NCI-H460 (cell line): ENCODE measurements at regions not wholly inside any gene's neighbourhood (a gene's known extent, or its start where the extent isn't known, plus 50 kb on each side); places are given as distances from the start of the nearest gene placed in this dataset.
"Not testable (repeated sequence)": the region's sequence is repeated elsewhere in the genome, so short reads cannot be mapped to it uniquely, and the experiment has no call there.

ENCODE experiments used
- DNase-seq: peaks from one replicate; pipeline ENCODE4 v3.0.0-alpha.2; 2016; ENCODE audit warnings: low read depth; ENCODE audit errors: extremely low read depth

DNA sequence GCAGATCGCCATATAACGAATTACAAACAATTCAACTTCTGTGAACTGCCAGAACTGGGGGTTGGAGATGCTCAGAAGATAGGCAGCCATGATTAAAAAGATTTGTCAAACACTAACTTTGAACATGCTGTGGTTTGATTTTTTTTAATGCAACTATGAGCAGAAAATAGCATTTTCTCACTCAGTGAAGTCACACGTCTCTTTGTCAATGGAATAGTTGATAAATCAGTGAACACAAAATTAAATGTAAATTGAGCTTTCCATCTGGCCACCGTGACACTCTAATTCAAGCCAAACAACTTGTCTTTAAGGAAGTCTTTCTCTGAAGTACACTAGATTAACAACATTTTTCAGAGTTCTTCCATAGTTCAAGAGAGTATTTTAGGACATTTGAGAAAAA is 228.6 kb upstream of the LINC00305 start:
- DNase-seq, result no peak

DNA sequence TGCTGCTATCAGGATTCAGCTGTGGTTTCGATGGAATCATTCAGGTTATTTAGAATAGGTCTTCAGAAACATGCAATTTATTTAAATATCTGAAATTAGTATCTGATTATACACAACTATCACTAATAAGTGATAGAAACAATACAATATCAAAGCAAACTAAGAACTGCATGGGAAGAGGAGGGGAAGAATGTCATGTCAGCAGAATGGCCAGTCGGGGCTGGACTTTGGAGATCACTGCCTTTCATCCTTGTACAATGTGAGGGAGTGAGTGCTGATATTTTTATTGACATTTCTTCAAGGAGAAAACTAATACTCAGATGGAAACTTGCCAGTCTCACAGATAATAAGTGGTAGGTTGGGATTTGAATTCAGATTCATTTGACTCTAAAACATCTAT is 224.0 kb upstream of the LINC00305 start:
- no peak for DNase-seq

DNA sequence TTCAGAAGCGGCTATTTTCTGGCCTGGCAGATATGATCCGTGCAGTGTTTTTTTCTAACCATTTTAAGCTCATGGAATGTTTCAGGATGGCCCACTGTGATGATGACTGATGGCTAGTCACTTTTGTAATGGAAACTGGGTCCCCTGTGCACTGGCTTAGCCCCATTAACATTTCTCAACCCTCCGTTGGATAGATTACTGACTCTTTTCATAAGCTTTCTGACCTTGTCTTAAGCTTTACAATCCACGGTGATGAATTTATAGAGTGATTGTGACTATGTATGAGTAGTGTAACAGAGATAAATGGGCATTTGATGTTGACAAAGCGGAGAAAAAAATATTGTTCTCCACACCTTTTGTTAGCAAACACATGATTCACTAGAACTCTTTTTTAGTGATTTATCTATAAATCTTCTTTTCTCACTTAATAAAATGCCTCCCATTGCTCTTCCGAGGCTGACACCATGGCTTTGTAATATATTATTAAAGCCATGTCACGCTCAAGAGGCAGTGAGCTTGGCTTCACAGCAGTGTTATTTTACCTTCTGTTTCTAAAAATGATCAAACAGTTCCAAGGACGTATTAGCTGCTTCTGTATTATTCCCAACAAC is 221.0 kb upstream of the LINC00305 start:
- DNase-seq, result not testable (repeated sequence)

DNA sequence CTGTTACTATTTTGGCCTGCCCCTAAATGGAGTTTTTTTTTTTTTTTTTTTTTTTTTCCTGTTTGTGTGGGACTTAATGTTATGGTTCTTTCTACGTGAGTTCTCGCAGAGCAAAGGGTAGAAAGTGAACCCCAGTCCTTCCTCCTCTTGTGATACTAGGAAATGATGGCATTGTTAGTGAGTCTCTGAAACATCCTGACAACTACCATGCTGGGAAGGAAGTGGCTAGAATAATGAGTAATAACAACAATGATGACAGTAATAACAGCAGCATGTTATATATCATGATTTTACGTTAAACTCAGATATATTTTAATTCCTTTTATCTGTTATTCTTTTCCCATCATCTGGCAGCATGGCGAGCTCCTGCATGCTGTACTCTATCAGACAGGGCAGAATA is 216.2 kb upstream of the LINC00305 start:
- DNase-seq, result no peak

DNA sequence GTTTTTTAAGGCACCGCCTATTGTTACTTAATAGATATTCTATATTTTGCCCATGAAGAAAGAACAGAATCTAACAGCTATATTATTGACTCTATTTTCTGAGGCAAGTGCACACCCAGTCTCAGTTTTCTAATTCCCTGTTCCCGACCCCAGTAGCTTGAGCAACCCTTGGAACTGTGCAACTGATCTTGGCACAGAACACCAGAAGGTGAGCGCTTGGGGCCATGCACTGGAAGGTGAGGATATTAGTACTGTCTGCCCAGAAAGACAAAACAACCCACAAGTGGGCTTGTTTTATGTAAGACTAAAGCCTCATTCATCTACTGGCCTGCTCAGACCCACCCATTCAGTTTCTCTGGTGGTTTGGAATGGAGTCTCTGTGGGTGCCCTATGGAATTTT is 188.8 kb upstream of the LINC00305 start:
- DNase-seq, result no peak

DNA sequence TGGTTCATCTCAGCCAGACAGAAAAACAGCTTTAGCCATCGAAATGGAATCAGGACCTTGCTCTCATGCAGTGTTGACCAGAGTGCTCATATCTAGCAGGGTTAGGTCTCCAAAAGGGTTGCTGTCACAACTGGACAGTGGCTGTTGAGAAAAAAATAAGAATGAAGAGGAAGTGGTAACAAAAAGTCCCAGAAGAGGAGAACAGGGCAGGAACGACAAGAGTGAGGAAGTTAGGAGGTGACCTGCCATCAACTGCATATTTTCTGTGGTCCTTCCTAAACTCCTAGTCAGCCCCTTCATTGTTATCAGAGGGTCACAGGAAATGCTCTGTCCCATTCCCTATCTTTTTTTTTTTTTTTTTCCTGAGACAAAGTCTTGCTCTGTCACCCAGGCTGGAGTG is 188.1 kb upstream of the LINC00305 start:
- no peak for DNase-seq

DNA sequence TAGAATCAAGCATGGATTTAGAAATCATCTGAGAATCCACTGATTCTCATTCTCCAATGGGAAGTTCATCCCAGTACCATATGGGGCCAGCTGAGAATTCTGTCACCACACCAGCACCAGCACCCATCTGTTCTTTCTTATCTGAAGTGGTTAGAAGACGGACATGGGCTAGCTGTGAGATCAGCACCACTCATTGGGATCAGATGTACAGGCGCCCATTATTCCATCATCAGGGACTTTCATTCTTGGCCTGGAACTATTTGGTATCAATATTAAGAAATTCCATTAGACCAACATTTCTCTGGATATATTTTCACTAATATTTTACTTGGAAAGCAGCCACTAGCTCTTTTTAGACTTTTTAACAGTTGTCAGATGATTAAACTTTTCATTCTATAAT is 185.9 kb upstream of the LINC00305 start:
- no peak for DNase-seq

DNA sequence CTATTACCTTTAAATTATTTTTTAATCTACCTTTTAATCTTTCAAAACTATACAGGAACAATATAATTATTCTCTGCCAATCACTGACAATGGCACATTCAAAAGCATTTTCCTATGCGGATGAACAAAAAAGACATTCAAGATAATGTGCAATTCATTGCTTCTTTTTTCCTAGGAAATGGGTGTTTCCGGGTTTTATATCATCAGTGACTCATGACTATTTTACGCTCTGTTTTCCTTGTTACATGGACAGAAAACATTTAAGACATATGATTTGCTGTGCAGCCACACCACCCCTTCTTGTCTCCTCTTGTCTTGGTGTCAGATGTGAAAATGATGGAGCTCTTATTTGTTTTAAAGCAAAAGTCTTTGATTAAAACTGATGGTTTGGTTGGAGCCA is 184.7 kb upstream of the LINC00305 start:
- no peak for DNase-seq

DNA sequence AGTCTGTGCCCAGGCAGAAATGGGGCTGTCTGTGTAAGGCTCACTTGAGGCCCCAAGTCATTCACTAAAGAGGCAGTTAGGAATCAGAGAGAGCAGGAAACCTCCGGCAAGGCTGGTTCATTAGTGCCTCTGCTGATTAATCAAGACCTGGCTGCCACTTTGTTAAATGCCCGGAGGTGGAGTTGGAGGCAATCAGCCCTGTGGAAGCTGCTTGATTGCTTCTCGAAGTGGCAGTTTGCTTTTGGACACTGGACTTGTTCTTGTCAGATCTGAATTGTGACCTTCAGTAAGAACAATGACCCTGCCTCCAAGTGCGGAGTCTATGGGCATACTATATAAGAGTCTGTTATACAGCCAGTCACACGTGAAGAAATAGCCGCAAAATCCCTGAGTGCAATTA is 183.9 kb upstream of the LINC00305 start:
- no peak for DNase-seq

DNA sequence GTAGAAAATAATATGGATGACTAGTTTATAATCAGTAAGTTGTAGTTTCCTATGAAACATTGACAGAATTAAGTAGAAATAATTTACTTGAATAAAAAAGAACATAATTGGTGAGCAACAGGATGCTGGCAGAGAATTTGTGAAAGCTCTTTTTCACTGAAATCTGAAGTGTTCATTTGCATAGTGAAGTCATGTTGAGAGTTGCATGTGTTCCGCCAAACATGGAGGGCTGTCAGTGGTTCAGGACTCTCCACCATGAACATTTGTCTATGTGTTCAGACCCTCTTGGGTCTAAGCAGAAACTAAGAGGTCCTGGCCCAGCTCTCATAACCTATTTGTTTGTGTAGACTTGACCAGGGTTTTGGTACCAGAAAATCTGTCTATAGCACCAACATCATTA is 182.5 kb upstream of the LINC00305 start:
- no peak for DNase-seq

DNA sequence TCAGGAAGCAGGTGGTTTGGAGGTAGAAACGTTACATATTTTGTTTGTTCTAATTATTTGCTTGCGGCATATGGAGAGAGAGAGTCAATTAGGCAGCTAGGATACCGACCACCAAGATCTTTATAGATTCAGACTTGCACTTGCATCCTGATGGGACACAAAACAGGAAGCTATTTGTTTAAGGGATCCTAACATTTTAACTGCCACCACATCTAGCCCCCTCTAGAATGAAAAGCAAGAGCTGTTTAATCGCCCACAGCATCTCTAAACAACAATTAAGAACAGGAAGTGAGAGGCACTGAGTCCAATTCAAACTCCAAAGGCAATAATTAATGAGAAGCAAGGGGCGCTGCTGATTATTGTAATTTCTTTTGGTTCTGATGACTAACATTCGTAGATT is 182.0 kb upstream of the LINC00305 start:
- DNase-seq, result no peak

DNA sequence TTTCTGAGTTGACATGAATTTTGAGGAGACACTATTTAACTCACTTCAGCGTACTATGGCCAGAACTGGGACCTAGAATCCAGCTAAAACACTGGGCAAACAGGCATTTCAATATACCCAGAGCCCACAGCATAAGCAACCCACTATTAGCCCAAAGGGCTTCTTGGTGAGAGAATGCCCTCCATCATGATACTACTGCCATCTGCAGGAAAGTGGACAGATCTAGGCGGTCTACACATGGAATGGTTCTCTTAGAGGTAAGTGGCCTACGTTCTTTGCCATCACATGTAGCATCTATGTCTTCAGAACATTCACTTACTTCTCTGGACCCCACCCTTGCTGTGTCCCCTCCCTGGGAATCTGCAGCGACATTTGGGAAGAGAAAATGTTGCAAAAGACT is 181.3 kb upstream of the LINC00305 start:
- no peak for DNase-seq

DNA sequence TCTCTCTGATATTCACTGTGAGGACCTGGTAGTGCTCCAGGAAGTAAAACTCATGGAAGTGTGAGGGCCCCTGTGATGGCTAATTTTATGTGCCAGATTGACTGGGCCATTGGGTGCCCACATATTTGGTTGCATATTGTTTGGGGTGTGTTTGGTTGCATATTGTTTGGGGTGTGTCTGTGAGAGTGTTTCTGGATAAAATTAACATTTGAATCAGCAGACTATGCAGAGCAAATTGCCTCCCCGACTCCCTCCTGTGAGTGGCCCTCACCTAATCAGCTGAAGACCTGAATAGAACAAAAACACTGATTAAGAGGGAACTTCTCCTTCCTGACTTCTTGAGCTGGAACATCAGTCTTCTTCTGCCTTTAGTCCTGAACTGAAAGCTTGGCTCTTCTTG is 173.3 kb upstream of the LINC00305 start:
- no peak for DNase-seq

DNA sequence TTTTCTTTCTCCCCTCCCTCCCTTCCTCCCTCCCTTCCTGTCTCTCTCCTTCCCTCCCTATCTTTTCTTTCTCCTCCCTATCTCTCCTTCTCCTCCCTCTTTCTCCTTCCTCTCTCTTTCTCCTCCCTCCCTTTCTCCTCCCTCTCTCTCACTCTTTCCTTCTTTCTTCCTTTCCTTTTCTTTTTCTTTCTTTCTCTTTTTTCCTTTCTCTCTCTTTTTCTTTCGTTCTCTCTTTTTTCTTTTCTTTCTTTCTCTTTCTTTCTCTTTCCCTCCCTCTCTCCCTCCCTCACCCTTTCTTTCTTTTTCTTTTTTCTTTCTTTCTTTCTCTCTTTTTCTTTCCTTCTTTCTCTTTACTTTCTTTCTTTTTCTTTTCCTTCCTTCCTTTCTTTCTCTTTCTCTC is 169.7 kb upstream of the LINC00305 start:
- DNase-seq, result no peak

DNA sequence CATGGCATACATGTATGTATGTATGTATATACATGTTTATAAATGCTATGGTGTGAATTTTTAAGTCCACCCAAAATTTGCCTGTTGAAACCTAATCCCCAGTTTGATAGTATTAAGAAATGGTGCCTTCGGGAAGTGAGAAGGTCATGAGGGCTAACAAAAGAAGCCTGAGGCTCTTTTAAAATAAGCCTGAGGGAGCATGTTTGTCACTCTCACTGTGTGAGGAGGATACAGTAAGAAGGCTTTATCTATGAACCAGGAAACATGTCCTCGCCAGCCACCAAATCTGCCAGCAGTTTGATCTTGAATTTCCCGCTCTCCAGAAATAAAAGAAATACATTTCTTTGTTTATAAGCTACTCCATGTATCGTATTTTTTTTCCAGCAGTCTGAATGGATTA is 163.0 kb upstream of the LINC00305 start:
- no peak for DNase-seq

DNA sequence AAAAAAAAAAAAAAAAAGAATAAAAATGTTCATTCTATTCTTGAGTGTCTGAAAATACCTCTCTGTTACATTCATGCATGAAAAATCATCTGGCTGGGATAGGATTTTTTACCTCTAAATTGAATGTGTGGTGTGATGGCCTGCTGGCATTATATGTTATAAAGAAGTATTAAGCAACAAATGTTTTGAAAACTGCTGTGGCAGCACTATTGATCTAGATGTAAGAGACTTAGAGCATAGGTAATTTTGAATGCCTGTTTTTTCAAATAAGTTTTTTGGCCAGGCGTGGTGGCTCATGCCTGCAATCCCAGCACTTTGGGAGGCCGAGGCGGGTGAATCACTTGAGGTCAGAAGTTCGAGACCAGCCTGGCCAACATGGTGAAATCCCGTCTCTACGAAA is 147.0 kb upstream of the LINC00305 start:
- DNase-seq, result no peak

DNA sequence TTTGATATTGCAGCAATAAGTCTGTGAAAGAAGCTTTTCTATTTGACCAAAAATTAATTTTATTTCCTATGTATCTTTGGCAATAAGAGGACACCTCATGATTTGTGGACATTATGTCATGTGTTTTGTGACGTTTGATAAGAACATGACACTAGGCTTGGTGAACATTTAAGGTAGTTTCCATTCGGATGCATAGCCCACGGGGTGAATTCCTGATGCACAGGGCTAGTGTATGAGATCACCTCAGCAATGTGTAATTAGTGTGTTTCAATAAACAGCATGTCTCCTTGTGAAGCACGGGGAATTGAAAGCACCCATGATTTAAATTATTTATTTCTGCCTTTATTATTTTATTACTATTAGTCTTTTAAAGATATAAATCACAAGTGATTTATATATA is 146.1 kb upstream of the LINC00305 start:
- DNase-seq, result no peak

DNA sequence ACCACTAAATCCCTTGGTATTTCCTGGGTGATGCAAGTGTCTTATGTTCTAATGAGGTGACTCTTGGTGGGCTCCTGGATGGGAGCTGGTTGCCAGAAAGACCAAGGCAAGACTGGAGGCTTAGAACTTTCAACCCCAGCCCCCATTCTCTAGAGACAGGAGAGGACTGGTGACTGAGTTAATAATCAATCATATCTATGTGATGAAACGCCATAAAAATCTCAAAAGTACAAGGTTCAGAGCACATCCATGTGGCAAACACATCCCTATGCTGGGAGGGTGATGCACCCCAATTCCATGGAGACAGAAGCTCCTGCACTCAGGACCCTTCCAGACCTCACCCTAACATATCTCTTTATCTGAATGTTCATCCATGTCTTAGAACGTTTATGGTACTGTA is 139.5 kb upstream of the LINC00305 start:
- DNase-seq, result no peak

DNA sequence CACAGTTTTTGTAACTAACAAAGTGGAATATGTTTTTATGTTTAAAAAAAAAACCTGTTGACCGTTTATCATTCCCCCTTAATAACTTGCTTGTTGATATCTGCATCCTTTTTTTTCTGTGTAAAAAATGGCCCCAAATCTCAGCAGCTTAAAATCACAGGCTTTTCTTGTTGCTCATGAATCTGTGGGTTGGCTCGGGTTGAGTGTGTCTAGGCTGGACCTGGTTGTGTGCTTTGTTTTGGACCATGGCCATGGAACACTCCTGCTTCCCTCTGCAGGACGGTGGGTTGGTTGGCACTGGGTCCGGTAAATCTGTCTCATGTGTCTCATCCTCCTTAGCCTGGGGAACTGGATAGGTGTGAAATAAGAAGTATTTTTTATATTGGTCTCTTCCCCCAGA is 139.0 kb upstream of the LINC00305 start:
- no peak for DNase-seq

DNA sequence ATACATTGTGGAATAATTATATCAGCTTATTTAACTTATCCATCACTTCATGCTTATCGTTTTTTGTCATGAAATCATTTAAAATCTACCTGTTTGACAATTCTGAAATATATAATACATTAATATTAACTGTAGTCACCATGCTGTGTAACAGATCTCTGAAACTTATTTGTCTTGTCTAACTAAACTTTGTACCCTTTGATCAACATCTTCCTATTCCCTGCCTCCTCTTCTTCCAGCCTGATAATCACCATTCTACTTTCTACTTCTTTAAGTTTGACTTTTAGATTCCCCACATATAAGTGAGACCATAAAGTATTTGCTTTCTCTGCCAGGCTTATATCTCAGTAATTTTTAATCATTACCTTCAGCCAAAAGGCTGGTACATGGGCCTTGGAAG is 134.2 kb upstream of the LINC00305 start:
- no peak for DNase-seq

DNA sequence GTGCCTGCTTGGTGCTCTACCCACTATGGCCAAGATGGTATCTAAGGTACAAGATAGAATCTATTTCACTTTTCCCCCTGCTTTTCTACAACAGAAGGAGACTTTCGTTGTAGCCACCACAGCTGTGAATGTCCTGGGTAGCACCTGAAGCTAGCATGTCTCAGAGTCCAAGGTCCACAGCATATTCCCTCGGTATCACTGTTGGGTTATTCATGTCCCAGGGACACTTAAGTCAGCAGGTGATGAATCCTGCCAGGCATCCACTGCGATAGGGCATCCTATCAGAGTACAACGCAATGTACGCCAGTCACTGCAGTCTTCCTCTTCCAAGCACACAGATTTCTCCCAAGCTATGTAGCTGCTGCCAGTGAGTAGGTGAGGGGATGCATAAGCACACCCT is 129.1 kb upstream of the LINC00305 start:
- no peak for DNase-seq

DNA sequence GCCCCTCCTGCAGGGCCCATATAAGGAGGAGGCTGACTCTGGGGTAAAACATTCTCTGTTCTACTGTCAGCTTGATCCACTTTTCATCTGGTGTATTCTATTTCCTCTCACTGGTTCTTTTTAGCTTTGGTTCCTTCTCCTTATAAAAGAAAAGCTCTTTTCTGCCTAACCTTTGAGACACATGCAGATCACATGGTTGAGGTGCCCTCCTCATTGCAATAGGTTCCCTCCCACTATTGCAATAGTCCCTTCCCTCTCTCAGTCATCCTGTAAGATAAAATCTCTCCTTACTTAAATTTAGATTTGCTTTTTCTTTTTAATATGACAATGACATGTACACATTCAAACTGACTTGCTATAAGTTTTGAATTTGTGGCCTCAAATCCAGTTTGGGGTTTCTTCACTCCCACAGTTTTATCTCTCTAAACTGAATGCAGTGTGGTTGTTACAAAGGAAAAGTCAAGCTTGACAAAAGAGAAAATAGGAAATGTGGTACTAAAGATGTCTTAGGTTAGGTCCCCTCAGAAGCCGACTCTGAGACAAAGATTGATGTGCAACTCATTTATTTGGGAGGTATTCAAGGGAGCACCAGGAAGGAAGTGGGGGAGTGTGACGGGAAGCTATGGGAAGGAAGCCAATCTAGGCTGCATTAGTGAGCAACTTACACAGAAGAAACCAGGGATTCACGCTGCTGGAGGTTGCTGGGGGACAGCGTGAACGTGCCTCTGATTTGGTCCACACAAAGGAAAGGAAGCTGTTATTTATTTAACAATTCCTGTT is 127.6 kb upstream of the LINC00305 start:
- no peak for DNase-seq
